Suprapubic skin (tissue), 3 donors: ENCODE measurements at regions not wholly inside any gene's neighbourhood (a gene's known extent, or its start where the extent isn't known, plus 50 kb on each side); places are given as distances from the start of the nearest gene placed in this dataset.

Experiments
- CTCF ChIP-seq, 2 donors: fragments of 200-600 bp in 1 of 2; fragments of 450-650 bp in 1 of 2; sonication (generic) in 1 of 2; IDR thresholded peaks; one replicate each; pipeline ENCODE4 v1.5.1; 2016 to 2019; ENCODE audit warnings: antibody characterized with exemption in 2 of 2, mild to moderate bottlenecking in 1 of 2, moderate library complexity in 1 of 2
- POLR2AphosphoS5 ChIP-seq, 3 donors: sonication (generic); formaldehyde crosslinking; IDR thresholded peaks; one replicate each; pipeline ENCODE4 v1.6.1; 2017; ENCODE audit warnings: antibody characterized with exemption in 3 of 3

GRCh38 chr3:13142552-13143380, 69.5 kb upstream of the IQSEC1 start:
- TF ChIP-seq CTCF (IDR thresholded peaks at IDR 0.05) = no peak
- no peak for TF ChIP-seq POLR2AphosphoS5 (IDR thresholded peaks at IDR 0.05)
